HG03558 (cell line): ENCODE measurements at regions not wholly inside any gene's neighbourhood (a gene's known extent, or its start where the extent isn't known, plus 50 kb on each side); places are given as distances from the start of the nearest gene placed in this dataset.
"Not testable (repeated sequence)": the region's sequence is repeated elsewhere in the genome, so short reads cannot be mapped to it uniquely, and the experiment has no call there.

Experiments used
- ATAC-seq: cut with Tn5 transposase; IDR thresholded peaks from one replicate; pipeline ENCODE4 v1.9.1; 2021; ENCODE audit warnings: moderate number of reproducible peaks; ENCODE audit not compliant: unreplicated experiment; ENCODE audit errors: extremely low read depth

DNA sequence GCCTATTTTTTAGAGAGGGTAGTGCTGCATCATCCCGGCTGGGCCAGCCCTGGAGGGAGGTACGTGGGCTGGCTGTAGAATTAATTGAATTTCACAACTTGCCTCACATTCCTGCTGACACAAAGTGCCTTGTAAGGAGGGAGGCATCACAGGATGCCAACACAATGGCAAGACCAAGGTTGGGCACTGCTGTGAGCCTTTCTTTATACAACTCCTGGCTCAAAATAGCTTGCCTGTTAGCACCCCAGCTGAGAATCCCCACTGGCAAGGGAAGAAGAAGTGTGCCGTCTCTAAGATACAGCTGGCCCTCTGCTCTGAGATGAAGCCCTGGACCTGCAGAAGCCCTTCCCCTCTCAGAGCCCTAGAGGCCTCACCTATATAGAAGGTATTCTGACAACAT is 873.9 kb downstream of the GRID1 start:
- ATAC-seq: no peak

DNA sequence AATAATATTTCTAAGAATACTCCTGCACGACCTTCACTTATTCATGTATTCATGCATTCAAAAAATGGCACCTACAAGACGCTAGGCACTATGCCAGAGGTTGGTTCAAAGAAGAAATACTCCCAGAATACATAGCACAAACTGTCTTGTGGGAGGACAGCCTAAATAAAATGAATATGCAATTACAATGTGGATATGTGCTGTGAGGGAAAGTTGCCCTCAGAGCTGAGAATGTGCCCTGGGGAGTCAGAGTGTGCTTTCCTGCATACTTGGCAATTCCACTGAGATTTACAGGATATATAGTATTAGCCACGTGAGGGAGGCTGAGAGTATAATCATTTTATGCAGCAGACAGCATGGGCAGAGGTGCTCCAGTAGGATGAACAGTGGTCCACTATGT is 872.9 kb downstream of the GRID1 start:
- no peak for ATAC-seq

DNA sequence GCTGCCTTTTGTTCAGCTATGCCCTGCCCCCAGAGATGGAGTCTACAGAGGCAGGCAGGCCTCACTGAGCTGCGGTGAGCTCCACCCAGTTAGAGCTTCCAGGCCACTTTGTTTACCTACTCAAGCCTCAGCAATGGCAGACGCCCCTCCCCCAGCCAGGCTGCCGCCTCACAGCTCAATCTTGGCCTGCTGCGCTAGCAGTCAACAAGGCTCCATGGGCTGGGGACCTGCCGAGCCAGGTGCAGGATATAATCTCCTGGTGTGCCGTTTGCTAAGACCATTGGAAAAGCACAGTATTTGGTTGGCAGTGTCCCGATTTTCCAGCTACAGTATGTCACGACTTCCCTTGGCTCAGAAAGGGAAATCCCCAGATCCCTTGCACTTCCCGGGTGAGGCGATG is 862.0 kb downstream of the GRID1 start:
- not testable (repeated sequence) for ATAC-seq

DNA sequence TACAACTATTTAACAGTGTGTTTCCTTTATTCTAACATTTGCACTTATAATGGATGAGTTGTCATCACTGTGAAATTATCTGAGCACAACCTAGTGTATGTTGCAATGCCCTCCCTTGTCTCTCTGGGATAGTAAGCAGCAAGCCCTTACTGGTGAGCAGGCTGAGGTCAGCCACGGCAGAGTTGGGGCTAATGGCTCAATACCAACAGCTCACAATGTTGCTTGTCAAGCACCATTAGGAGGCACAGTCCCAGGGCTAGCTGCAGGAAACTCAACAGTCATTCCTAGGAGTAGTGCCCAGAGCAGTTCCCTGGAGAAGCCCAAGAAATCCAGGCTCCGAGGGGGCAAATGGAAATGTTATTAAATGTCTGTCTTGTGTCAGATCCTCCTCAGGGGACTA is 858.4 kb downstream of the GRID1 start:
- no peak for ATAC-seq

DNA sequence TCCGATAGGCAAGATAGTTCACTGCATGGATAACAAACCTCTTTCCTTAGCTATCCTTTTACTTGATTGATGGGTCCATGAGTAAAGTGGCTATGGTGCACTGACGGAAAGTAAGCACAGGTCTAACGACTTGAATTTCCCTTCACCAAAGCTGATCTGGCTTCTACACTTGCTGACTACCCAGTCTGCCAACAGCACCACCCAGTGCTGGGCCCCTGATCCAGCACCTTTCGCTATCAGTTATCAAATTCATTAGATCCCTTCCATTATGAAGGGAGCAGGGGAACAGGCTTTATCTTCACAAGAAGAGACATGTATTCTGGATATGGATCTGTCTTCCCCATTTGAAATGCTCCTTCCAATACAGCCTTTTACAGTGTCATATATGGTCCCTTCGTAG is 855.9 kb downstream of the GRID1 start:
- ATAC-seq: no peak

DNA sequence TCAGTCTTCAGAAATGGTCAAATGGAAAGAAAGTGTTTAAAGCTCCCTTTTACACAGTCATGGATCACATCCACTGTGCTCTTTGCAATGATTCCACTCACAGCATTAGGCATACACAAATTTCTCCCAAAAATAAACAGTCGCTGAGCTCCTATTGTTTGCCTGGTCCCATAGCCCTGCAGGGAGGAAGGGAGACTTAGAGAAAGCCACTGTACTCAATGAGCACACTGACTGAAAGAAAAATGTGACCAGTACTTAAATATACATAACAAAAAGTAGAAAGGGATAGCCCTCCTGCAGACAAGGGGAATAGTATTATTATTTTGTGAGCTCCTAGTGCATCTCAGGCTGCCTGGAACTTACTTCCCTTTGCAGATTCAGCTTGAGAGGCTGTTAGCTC is 853.2 kb downstream of the GRID1 start:
- no peak for ATAC-seq

DNA sequence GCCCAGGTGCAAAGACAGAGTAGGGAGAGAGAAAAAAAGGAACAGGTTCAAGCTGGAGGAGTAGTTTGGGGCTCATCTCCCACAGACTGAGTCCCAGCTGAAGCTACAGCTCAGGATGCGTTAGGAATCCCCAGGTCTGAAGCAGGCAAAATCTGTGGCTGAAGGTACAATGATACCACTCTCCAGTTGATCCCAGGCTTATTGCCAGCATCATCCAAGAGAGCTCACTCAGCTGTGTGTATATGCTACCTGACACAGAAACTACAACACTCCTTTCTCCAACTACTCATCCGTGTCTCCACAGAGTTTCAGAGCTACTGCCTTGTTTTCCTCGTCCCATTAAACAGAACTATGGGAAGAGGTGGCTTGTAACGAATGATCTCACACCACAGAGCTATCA is 851.3 kb downstream of the GRID1 start:
- no peak for ATAC-seq

DNA sequence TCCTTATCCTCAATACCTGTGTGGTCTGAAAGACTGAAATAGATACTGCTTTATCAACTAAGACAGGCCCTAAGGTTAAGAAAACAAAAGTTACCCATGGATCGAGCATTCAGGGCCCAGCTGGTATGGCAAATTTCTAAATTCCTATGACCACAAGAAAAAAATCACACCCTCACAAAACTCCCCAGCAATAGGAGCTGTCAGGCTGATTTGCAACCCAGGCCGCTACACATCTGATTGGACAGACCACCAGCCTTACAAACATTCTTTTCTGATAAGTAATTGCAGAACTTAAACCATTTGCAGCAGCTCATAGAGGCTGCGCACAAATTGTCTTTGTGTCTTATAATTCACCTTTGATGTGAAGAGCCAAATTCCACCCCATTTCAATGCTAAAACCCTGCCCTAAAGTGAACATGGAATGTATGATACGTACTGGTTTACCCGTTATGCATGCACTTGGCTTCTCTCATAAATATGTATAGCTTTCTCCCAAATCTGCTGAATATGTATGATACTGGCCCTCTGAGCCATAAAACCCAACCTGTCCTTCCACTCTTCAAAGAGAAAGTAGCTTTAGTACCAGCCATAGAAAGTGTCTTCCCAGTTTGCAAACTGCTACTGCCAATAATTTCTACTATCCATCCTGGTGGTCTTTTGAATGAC is 842.5 kb downstream of the GRID1 start:
- no peak for ATAC-seq

DNA sequence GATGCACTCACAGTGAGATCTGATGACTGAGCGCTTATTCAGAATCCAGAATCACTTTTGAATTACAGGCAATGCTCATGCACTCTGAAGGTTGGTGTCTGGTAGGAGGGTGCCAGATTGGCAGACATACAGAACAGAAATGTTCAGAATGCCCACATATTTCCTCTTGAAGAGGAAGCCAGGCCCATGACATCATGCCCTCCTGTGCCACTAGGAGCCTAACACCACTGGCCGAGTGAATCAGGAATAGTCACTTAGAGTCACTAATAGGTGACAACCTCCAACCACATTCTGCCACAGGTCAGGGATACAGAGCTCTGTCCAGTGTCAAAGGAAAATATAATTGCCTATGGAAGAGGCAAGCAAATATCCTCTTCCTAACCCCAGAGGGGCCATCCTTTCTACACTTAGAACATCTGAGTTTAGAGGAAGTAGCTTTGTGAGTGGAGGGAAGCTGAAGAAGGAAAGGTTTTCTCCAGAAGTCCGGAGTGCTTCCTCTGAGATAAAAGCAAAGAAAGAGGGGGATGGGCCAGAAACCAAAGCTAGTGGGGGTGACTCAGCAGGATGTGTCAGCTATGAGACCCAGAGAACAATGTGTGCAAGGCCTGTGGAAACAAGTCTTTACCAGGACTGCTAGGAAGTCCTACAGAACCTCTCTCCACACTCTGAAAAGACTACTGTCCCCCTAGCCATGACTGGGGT is 838.8 kb downstream of the GRID1 start:
- ATAC-seq: no peak

DNA sequence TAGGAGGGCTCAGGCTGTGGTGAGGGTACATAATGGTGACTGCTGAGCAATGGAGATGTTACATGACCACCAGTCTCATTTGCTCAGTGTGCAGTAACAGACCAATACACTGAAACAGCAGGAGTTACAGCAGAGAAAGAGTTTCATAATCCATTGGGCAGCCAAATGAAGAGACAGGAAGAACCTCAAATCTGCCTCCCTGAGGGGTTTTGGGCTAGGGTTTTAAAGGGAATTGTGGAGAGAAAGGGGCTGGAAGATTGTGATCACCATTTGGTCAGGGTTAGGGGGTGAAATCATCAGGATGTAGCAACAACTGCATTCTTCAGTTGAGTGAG is 838.3 kb downstream of the GRID1 start:
- ATAC-seq: no peak

DNA sequence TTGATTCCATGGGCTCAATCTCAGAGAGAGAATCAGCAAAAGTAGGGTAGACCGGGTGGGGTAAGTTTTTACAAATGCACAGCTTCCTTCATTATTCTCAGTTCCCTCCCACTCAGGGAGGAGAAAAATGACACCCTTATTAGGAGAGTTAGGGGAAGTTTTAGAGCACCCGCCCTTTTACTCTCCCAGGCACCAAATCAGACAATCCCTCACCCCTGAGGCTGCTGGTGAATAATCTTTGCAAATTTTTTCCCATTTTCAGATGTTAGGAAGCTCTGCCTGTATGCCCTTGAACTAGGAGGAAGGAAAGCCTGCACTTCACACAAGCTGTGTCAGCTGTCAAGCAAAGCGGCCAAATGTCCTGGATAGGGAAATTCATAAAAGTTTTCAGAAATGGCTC is 834.9 kb downstream of the GRID1 start:
- no peak for ATAC-seq

DNA sequence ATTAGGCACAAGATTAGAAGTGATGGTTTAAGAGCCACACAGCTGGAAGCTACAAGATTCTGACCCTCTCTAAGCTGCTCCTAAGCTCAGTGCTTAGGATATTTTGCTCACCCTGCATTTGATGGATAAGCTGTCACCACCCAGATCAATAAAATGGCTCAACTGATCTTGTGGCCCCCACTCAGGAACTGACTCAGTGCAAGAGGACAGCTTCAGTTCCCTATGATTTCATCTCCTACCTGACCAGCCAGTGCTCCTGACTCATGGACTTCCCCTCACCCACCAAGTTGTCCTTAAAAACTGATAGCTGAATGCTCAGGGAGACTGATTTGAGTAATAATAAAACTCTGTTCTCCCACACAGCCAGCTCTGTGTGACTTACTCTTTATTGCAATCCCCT is 833.8 kb downstream of the GRID1 start:
- ATAC-seq: no peak

DNA sequence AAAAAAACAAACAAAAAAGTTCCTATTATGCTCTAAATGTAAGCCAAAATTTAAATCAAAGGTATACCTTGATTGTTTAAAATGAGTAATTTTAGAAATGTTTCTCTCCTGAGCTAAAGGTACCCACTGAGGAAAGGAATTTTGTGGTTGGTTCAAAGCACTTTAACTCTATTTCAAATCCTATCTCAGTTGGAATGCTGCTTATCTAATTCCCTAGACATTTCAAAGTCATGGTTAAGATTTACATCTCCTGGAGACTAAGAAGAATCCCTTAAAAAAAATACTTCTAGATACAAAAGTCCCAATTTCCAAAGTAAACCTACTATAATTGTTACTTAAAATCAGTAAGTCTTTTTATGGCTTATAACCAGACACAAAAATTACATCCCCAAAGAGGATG is 830.7 kb downstream of the GRID1 start:
- ATAC-seq: no peak

DNA sequence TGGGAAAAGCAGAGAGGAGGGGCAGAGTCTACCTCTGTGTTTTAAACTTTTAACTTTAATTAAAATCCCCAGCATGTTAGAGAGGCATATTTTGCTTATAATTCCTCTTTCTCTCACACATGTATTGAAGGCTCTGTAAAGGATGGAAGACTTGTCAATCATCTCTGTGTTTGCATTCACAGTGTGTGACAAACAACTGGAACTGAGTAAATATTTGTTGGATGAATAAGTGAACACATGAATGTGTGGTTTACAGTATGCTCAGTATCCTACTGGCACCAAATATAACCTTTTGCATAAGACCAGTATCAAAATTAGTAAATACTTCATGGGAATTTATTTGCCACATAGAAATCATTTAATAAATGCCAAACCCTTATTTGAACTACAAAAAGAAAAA is 829.0 kb downstream of the GRID1 start:
- no peak for ATAC-seq

DNA sequence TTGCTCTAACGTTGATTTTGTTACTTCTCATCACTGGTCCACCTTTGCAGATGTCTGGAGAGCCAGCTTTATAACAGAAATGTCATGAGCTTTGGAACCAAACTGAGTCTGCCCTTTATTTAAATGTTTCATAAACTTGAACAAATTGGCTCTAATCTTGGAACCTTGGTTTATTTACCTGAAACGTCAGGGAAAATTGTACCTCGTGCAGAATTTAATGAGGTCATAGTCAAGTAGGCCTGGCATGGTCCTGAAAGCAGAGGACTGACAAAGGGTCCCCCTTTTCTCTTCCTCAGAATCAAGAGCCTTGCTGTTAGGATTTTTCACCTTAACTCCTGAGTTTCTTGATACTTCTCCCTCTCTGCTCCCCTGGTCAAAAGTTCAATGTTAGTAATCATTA is 828.0 kb downstream of the GRID1 start:
- ATAC-seq: no peak

DNA sequence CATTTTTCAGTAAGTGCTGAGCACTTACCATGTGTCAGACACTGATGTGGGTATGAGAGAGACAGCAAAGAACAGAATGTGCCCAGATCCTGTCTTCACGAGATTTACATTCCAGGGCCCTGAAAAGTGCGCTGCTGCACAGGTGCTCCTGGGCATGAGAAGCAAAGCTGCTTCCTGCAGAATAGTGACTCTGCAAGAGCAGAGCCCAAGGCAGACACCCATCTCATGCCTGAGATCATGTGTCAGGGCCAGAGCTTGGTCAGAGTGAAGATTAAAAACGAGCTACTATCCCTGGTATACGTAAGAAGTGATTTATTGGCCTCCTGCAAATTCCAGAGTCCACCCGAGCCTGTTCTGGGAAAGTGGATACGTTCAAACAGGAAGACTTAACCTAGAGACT is 824.4 kb downstream of the GRID1 start:
- no peak for ATAC-seq

DNA sequence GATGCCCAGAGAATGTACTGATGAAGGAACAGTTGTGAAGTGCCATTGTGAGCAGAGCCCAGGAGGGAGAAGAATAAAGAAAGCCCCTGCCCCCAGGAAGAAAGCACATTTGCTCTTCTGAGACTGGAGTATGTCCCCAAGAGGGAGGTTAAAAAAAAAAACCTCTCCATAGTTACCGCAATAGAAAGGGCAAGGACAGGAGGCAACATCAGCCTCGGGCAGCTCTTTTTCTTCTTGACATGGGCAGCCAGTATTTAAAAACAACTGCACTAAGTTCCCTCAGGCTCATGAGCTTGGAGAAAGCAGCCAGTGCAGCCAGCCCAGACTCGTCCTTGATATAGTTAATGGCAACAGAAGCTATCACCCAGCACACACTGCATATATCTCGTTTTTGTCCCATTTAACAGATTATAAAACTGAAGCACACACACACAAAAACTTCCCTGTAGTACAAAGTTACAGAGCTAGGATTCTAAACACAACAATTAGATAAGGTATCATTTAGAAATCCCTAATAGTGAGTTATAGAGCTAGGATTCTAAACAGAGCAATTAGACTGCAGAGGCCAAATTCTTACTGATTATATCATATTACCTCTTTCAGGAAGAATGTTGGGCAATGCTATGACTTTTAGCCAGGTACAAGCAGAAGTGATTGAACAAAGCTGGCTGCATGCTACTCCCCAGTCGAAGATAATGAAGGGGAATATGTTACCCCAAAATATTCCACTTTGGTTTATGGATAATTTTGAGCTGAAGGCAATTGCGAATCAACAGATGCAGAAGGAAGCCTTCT is 823.5 kb downstream of the GRID1 start:
- no peak for ATAC-seq

DNA sequence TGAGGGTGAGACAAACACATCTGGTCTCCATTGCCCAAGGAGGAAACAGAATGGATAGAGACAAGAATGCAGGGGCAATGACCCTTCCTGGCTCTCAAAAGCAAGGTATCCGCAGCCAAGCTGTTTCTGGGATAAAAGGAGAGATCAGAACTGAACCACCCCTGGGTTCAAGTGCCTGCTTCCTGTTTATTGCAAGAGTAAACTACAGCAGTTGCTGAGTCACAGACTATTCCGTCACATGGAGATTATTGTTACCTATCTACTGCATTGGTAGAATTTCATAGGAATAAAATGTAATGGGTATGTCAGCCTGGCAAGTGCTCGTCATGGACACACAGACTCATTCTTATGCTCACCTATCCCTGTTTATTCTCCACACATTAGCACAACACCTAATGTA is 821.6 kb downstream of the GRID1 start:
- ATAC-seq: no peak

DNA sequence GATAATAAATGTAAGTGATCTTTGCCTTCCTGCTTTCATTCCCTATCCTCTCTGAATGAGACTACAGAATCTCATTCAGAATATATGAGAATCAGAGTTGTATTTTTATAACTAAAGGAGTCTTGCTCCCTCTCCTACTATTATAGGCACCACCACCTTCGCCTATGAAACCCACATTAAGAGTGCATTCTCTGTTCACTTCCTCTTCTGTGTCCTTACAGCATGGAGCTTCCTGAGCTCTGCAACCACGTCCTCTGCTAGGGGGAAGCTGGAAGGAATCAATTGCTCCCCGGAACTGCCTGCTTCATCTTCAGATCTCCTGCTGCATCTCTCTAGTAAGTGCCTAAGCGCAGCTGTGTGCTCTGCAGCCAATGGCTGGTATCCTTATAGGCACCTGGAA is 820.7 kb downstream of the GRID1 start:
- no peak for ATAC-seq

DNA sequence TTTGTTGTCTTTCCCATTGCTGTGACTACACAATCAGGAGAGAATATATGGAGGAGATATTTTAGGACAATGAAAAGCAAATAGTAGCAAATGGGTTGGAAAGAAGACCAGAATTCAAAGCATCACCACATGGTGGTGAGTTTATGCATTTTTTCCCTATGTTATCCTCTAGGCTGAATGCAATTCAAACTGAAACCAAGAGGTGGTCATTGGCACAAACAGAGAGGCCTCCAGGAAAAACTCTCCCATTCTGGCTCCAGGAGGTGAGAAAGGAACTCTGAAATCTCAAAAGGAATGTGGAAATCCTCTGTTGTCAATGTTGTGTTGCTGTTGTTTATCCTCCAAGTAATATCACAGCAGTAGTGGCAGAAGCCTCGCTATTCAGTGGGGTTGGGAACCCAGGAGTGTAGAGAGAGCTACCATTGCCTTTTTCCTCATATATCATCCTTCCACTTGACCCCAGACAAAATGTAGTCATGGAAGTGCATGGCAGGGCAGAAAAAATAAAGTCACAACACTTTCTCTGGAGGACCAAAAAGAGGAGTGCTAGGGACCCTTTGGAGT is 819.1 kb downstream of the GRID1 start:
- no peak for ATAC-seq

DNA sequence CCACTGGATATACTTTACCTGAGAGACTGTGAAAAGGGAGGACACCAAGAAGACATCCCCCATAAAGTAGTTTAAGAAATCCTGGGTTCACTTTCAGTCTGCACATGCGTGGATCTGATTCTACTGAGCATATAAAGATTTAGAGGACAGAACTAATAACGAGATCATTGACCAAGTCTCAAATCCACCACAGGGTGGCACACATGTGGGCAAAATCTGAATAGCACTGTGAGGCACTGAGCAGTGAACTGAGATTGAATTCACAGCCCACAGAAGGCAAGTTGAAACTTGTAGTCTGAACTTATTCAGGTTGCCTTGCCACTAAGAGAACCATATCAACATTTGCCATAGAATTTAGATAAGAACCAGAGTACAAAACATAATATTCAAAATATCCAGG is 818.6 kb downstream of the GRID1 start:
- ATAC-seq: peak; percentile 86
